HepG2 (cell line): ENCODE measurements at regions not wholly inside any gene's neighbourhood (a gene's known extent, or its start where the extent isn't known, plus 50 kb on each side); places are given as distances from the start of the nearest gene placed in this dataset.

Source experiments
- ARHGAP35 ChIP-seq: sonication (generic); formaldehyde crosslinking; IDR thresholded peaks from 2 replicates; pipeline ENCODE4 v1.9.0; 2022; ENCODE audit warnings: mild to moderate bottlenecking, inconsistent platforms, moderate library complexity, missing genetic modification reagents, borderline replicate concordance
- NFAT5 ChIP-seq: sonication (generic); formaldehyde crosslinking; IDR thresholded peaks from 2 replicates; pipeline ENCODE4 v1.4.0; 2020; ENCODE audit warnings: missing genetic modification reagents
- ZNF280D ChIP-seq: sonication (generic); formaldehyde crosslinking; IDR thresholded peaks from 2 replicates; pipeline ENCODE4 v1.5.1; 2020; ENCODE audit warnings: mild to moderate bottlenecking, missing genetic modification reagents
- ZNF746 ChIP-seq: sonication (generic); formaldehyde crosslinking; IDR thresholded peaks from 2 replicates; pipeline ENCODE4 v1.8.0; 2022; ENCODE audit warnings: mild to moderate bottlenecking, missing genetic modification reagents

GRCh38 chr2:34787341-34787740, 1188.2 kb upstream of the FAM98A start (continued):
- TF ChIP-seq ARHGAP35 (CRISPR knock-in tag) (no peak), NFAT5 (CRISPR knock-in tag) (no peak), ZNF280D (CRISPR knock-in tag) (no peak), ZNF746 (CRISPR knock-in tag) (no peak)
